ENCODE measurements at regions not wholly inside any gene's neighbourhood (a gene's known extent, or its start where the extent isn't known, plus 50 kb on each side); places are given as distances from the start of the nearest gene placed in this dataset.

- ChIA-PET POLR2A (no interaction called here), RAD21 (ENCODE audit: unreplicated experiment) (no interaction called here), SMC1A (ENCODE audit: uncharacterized antibody, unreplicated experiment) (no interaction called here), CTCF (no interaction called here)
- H3K36me3 ChIP-seq (ENCODE audit: control insufficient read depth in 2 of 2, insufficient read depth in 2 of 2, low read length in 1 of 2): no peaks in the 10 kb centered on the region
- no peaks in the 10 kb centered on the region; the same call in 2 of the 3 replicates for H3K9me3 ChIP-seq (replicated peaks; ENCODE audit: control insufficient read depth, insufficient read depth, low read length)
- DNase-seq (ENCODE audit: low read depth, low spot score): no peak
- intact Hi-C loops (cut with micrococcal nuclease; ENCODE audit: unreplicated experiment): no loop called here
- H3K27ac ChIP-seq (ENCODE audit: control insufficient read depth, insufficient read depth): no peak overlapping the region
- H3K79me2 ChIP-seq (ENCODE audit: control insufficient read depth, insufficient read depth, low read length): no peaks in the 10 kb centered on the region
- no peak overlapping the region for H3K4me2 ChIP-seq (ENCODE audit: control insufficient read depth, insufficient read depth)
- no peak overlapping the region for H2AFZ ChIP-seq (ENCODE audit: control insufficient read depth, low read depth, low read length)
- in situ Hi-C loops (cut with MboI): no loop called here
- H3K9ac ChIP-seq (ENCODE audit: control insufficient read depth, insufficient read depth, low read length): no peak overlapping the region
- no peak overlapping the region for H3K4me3 ChIP-seq
- no TSS peak for BruUV-seq (replicated peaks)
- no peak for ATAC-seq
- H4K20me1 ChIP-seq (ENCODE audit: control insufficient read depth, insufficient read depth): no peaks in the 10 kb centered on the region
- TF ChIP-seq YY1 (IDR thresholded peaks at IDR 0.05; ENCODE audit: low read depth, low read length): no peak
- no peak for TF ChIP-seq IRF4 (IDR thresholded peaks at IDR 0.05; ENCODE audit: low read depth, low read length)
- TF ChIP-seq TBL1XR1 (IDR thresholded peaks at IDR 0.05; ENCODE audit: low read depth, low read length): no peak
- TF ChIP-seq CTCF (IDR thresholded peaks at IDR 0.05 in 2 of 3, conservative IDR thresholded peaks at IDR 0.05 in 1 of 3; ENCODE audit: control insufficient read depth in 2 of 3, extremely low read depth in 1 of 3, insufficient read depth in 1 of 3, low read depth in 3 of 3, low read length in 3 of 3): no peak
- TF ChIP-seq CBFB (IDR thresholded peaks at IDR 0.05; ENCODE audit: low read depth): no peak
- TF ChIP-seq POU2F2 (IDR thresholded peaks at IDR 0.05; ENCODE audit: borderline replicate concordance, low read depth, low read length): no peak
- TF ChIP-seq NFYB (IDR thresholded peaks at IDR 0.05; ENCODE audit: insufficient read depth, low read depth, low read length): no peak
- no peak for TF ChIP-seq USF1 (IDR thresholded peaks at IDR 0.05; ENCODE audit: borderline replicate concordance, extremely low read length, insufficient read depth, low read depth, low read length)
- no peak for TF ChIP-seq GATAD2B (conservative IDR thresholded peaks at IDR 0.05; ENCODE audit: low read depth)
- no peak for TF ChIP-seq EED (IDR thresholded peaks at IDR 0.05; ENCODE audit: low read depth)
- no peak for TF ChIP-seq POLR2AphosphoS5 (IDR thresholded peaks at IDR 0.05; ENCODE audit: low read length)
- no peak for TF ChIP-seq ZNF622 (IDR thresholded peaks at IDR 0.05)
- no peak for TF ChIP-seq CBX3 (IDR thresholded peaks at IDR 0.05; ENCODE audit: borderline replicate concordance, low read depth)
- TF ChIP-seq ZNF24 (IDR thresholded peaks at IDR 0.05): no peak
- TF ChIP-seq SRF (IDR thresholded peaks at IDR 0.05; ENCODE audit: low read depth in 2 of 2, low read length in 2 of 2): no peak
- 26% methylated on average over 4 of the region's 4 CpGs for WGBS (ENCODE audit: insufficient coverage, insufficient replicate concordance, low lambda C conversion rate, missing lambda C conversion rate)
- no peak for FAIRE-seq
- H3K4me1 ChIP-seq (ENCODE audit: control insufficient read depth, insufficient read depth, low read length): no peaks in the 10 kb centered on the region
- peaks cover 2 to 3% of the 10 kb centered on the region in 2 experiments; a peak in 3 of 4 replicates for H3K27me3 ChIP-seq (replicated peaks in 1 of 2; ENCODE audit: control insufficient read depth in 2 of 2, insufficient read depth in 2 of 2, low read length in 1 of 2)
Measured at GRCh38 chr2:240207661-240208060, 67.2 kb upstream of the OTOS start.

All from GM12878 (cell line).